B cell (primary cell): ENCODE measurements at regions not wholly inside any gene's neighbourhood (a gene's known extent, or its start where the extent isn't known, plus 50 kb on each side); places are given as distances from the start of the nearest gene placed in this dataset.

Experiments used
- ATAC-seq: fragments of 200-7000 bp; cut with Tn5 transposase; one replicate; pipeline ENCODE4 v1.10.0; 2021; ENCODE audit warnings: low read depth, mild to moderate bottlenecking, moderate number of reproducible peaks, moderate library complexity
- CTCF ChIA-PET: fragments of 350-600 bp; sonication (Branson Sonifier 250); formaldehyde crosslinking; loops from one replicate; lab custom pipeline; 2021; ENCODE audit warnings: antibody characterized with exemption, inconsistent platforms; lab: Charles Lee
- POLR2A ChIA-PET: fragments of 350-600 bp; sonication (Branson Sonifier 250); formaldehyde crosslinking; loops from one replicate; lab custom pipeline; 2021; ENCODE audit warnings: antibody characterized with exemption; lab: Charles Lee
- DNase-seq: peaks from one replicate; pipeline ENCODE4 v3.0.0; 2013
- H2AFZ ChIP-seq: 2 replicates; pipeline ENCODE4 v1.6.1; 2012; ENCODE audit warnings: mild to moderate bottlenecking, low read depth, low read length; ENCODE audit not compliant: insufficient read depth, poor library complexity, severe bottlenecking
- H3K27ac ChIP-seq, 2 donors: 1 replicate in 1 of 2; 2 replicates in 1 of 2; pipeline ENCODE4 v1.5.1; 2012 to 2013; ENCODE audit warnings: low read length in 2 of 2, mild to moderate bottlenecking in 2 of 2, moderate library complexity in 1 of 2
- H3K27me3 ChIP-seq, 4 experiments: fragments of 200-600 bp in 1 of 4; sonication (generic) in 1 of 4; replicated peaks in 1 of 4; 1 replicate in 2 of 4; 2 replicates in 2 of 4; pipeline versions ENCODE4 v1.6.1 to v1.7.0; 2013 to 2016; ENCODE audit warnings: low read length in 3 of 4, mild to moderate bottlenecking in 2 of 4, mixed read lengths in 1 of 4, moderate library complexity in 1 of 4; ENCODE audit not compliant: insufficient read depth in 4 of 4, control insufficient read depth in 3 of 4; ENCODE audit errors: control extremely low read depth in 1 of 4
- H3K36me3 ChIP-seq, 2 experiments: replicated peaks in 1 of 2; 1 replicate in 1 of 2; 2 replicates in 1 of 2; pipeline versions ENCODE4 v1.6.1 to v1.7.1; 2013; ENCODE audit warnings: low read length in 1 of 2; ENCODE audit not compliant: insufficient read depth in 2 of 2, control insufficient read depth in 1 of 2; ENCODE audit errors: control extremely low read depth in 1 of 2, extremely low read depth in 1 of 2
- H3K4me1 ChIP-seq, 2 donors: fragments of 200-600 bp in 1 of 2; sonication (generic) in 1 of 2; 1 replicate in 1 of 2; 2 replicates in 1 of 2; pipeline versions ENCODE4 v1.5.1 to v1.6.1; 2013 to 2017; ENCODE audit warnings: low read length in 2 of 2; ENCODE audit not compliant: control insufficient read depth in 2 of 2, insufficient read depth in 2 of 2
- H3K4me2 ChIP-seq: replicated peaks from 2 replicates; pipeline ENCODE3; 2012; ENCODE audit warnings: mild to moderate bottlenecking, low read depth, low read length; ENCODE audit not compliant: poor library complexity, severe bottlenecking
- H3K4me3 ChIP-seq, 5 experiments: fragments of 200-600 bp in 1 of 5; sonication (generic) in 1 of 5; 1 replicate in 3 of 5; 2 replicates in 2 of 5; pipeline versions ENCODE4 v1.5.1 to v1.7.0; 2011 to 2016; ENCODE audit warnings: low read length in 4 of 5, mild to moderate bottlenecking in 4 of 5, low read depth in 2 of 5, control low read depth in 1 of 5, moderate library complexity in 1 of 5; ENCODE audit not compliant: insufficient read depth in 1 of 5; ENCODE audit errors: control extremely low read depth in 1 of 5, extremely low read depth in 1 of 5
- H3K79me2 ChIP-seq: fragments of 200-600 bp; sonication (generic); one replicate; pipeline ENCODE4 v1.6.0; 2016; ENCODE audit warnings: low read length; ENCODE audit not compliant: control insufficient read depth, insufficient read depth
- H3K9ac ChIP-seq: fragments of 200-600 bp; sonication (generic); 2 replicates; pipeline ENCODE4 v1.6.1; 2017; ENCODE audit warnings: mild to moderate bottlenecking, low read length, moderate library complexity
- H3K9me3 ChIP-seq, 3 donors: one replicate each; pipeline versions ENCODE4 v1.6.1 to v1.7.1; 2013; ENCODE audit warnings: low read length in 2 of 3; ENCODE audit not compliant: control insufficient read depth in 2 of 3, insufficient read depth in 1 of 3; ENCODE audit errors: control extremely low read depth in 1 of 3
- H4K20me1 ChIP-seq: 2 replicates; pipeline ENCODE4 v1.6.0; 2012; ENCODE audit warnings: mild to moderate bottlenecking, low read length; ENCODE audit not compliant: insufficient read depth, control insufficient read depth, poor library complexity, severe bottlenecking
- H3K27ac Mint-ChIP-seq: one replicate; pipeline ENCODE4 v1.8.0; 2021; ENCODE audit warnings: mixed read lengths
- H3K27me3 Mint-ChIP-seq: one replicate; pipeline ENCODE4 v1.8.0; 2021; ENCODE audit warnings: mixed read lengths
- H3K4me1 Mint-ChIP-seq: one replicate; pipeline ENCODE4 v1.8.0; 2021; ENCODE audit warnings: mixed read lengths
- H3K4me3 Mint-ChIP-seq: one replicate; pipeline ENCODE4 v1.8.0; 2021; ENCODE audit warnings: mixed read lengths
- H3K9me3 Mint-ChIP-seq: one replicate; pipeline ENCODE4 v1.8.0; 2022; ENCODE audit warnings: mixed read lengths; ENCODE audit not compliant: insufficient read depth
- EZH2 ChIP-seq: IDR thresholded peaks from 2 replicates; pipeline ENCODE4 v1.6.1; 2012; ENCODE audit warnings: borderline replicate concordance, low read depth, mild to moderate bottlenecking, moderate library complexity, low read length; ENCODE audit not compliant: insufficient read depth, poor library complexity, severe bottlenecking
- WGBS: methylation state at CpG from one replicate; pipeline ENCODE4 v1.1.5; 2013; ENCODE audit warnings: missing lambda C conversion rate; ENCODE audit not compliant: insufficient coverage; 5-methylcytosine and 5-hydroxymethylcytosine counted together
- intact Hi-C: fragments of 100-400 bp; cut with micrococcal nuclease; formaldehyde crosslinking; loops from one replicate; pipeline ENCODE4 v1.10.0; 2022
- TF ChIP-seq, protein P1 (sequence below): fragments of 200-600 bp; IDR thresholded peaks from one replicate; pipeline ENCODE4 v1.8.0; 2022; ENCODE audit warnings: antibody characterized with exemption, mild to moderate bottlenecking

DNA sequence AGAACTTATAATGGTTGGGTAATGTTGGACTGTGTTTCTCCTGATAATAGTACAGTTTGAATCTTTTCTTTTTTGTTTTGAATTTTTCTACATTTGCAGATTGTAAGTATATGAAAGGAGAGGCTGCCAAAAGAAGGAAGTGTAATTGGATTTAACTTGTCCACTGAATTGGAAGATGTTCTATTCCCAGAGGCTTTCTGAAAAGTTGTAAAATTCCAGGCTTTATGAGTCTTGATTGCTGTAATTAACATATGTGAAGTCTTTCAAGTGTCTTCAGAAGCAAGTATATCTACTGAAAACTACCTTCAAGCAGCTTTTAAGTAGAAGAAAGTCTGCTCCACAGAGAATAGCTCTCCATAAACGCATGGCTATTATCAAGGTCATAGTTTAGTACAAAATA lies 2456.4 kb downstream of the PCDH7 start:
- Histone ChIP-seq H3K36me3 (no peaks in the 10 kb centered on the region), H3K27me3 (no peaks in the 10 kb centered on the region), H3K4me3 (no peak overlapping the region), H2AFZ (no peak overlapping the region), H4K20me1 (no peaks in the 10 kb centered on the region), H3K27ac (no peak overlapping the region), H3K79me2 (no peaks in the 10 kb centered on the region), H3K9ac (no peak overlapping the region), H3K9me3 (no peaks in the 10 kb centered on the region), H3K4me1 (no peaks in the 10 kb centered on the region), H3K4me2 (no peak overlapping the region)
- Mint-ChIP-seq H3K27me3 (no peaks in the 10 kb centered on the region), H3K9me3 (no peaks in the 10 kb centered on the region), H3K4me3 (no peak overlapping the region), H3K4me1 (no peaks in the 10 kb centered on the region), H3K27ac (no peak overlapping the region)
- POLR2A ChIA-PET = no interaction called here
- CTCF ChIA-PET = no interaction called here
- TF ChIP-seq EZH2 = no peak
- TF ChIP-seq, protein P1, sequence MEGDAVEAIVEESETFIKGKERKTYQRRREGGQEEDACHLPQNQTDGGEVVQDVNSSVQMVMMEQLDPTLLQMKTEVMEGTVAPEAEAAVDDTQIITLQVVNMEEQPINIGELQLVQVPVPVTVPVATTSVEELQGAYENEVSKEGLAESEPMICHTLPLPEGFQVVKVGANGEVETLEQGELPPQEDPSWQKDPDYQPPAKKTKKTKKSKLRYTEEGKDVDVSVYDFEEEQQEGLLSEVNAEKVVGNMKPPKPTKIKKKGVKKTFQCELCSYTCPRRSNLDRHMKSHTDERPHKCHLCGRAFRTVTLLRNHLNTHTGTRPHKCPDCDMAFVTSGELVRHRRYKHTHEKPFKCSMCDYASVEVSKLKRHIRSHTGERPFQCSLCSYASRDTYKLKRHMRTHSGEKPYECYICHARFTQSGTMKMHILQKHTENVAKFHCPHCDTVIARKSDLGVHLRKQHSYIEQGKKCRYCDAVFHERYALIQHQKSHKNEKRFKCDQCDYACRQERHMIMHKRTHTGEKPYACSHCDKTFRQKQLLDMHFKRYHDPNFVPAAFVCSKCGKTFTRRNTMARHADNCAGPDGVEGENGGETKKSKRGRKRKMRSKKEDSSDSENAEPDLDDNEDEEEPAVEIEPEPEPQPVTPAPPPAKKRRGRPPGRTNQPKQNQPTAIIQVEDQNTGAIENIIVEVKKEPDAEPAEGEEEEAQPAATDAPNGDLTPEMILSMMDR = no peak
- DNase-seq = no peak
- intact Hi-C loops = no loop called here
- no peak for ATAC-seq
- WGBS = no CpG with 5 or more reads among the region's 1 CpG

DNA sequence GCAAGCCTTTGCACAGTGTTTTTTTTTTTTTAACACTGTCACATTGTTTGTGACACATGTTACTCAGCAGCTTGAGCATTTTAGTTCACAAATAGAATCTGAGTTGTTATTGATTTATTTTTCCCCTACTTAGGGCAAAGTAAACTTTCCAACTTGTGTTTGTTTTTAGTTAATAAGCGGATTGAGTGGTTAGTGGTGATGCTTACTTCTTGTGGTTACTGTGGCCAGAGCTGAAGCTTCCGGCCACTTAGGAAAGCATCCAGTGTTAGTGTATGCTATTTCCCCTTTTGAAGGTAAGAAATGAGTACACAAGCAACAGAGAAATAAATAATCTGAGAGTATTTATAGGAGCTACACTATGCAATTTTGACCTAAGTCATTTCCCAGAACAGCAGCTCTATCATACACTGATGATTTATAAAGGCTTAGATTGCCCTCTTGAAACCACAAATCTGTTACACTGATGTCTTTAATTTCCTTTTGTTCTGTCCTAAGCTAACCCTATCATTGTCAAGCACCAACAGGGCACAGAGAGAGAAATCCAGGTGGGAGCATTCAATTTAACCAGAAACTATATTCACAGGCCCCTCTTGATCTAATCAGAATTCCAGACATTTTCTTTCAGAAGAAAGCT lies 2464.6 kb downstream of the PCDH7 start:
- H3K27ac Mint-ChIP-seq = no peak overlapping the region
- no peak overlapping the region for H3K27ac ChIP-seq

More for the DNA sequence above, 2464.6 kb downstream of the PCDH7 start:
- no peak for TF ChIP-seq EZH2
- TF ChIP-seq, protein P1 = no peak
- Histone ChIP-seq H3K9ac (no peak overlapping the region), H3K4me3 (no peak overlapping the region), H4K20me1 (no peaks in the 10 kb centered on the region), H3K36me3 (no peaks in the 10 kb centered on the region), H2AFZ (no peak overlapping the region), H3K4me2 (no peak overlapping the region), H3K4me1 (no peaks in the 10 kb centered on the region), H3K79me2 (no peaks in the 10 kb centered on the region), H3K27me3 (no peaks in the 10 kb centered on the region), H3K9me3 (peaks cover 0 to 12% (median 0%) of the 10 kb centered on the region in 3 donors)
- DNase-seq (no peak), ATAC-seq (no peak)
- Mint-ChIP-seq H3K4me1 (no peaks in the 10 kb centered on the region), H3K9me3 (no peaks in the 10 kb centered on the region), H3K27me3 (no peaks in the 10 kb centered on the region), H3K4me3 (no peak overlapping the region)
- CTCF ChIA-PET = no interaction called here
- WGBS = 0% methylated on average over 1 of the region's 2 CpGs
- POLR2A ChIA-PET = no interaction called here
- intact Hi-C loops = no loop called here
